WTC11 (cell line): ENCODE measurements at regions not wholly inside any gene's neighbourhood (a gene's known extent, or its start where the extent isn't known, plus 50 kb on each side); places are given as distances from the start of the nearest gene placed in this dataset.

ENCODE experiments used
- ATAC-seq: fragments of 200-7000 bp; cut with Tn5 transposase; 2 replicates; pipeline ENCODE4 v1.10.0; 2021; ENCODE audit warnings: mild to moderate bottlenecking, moderate library complexity
- CTCF ChIA-PET: fragments of 300-600 bp; sonication (Branson Sonifier 250); formaldehyde crosslinking; loops from one replicate; lab custom pipeline; 2021; ENCODE audit warnings: antibody characterized with exemption; lab: Charles Lee
- POLR2A ChIA-PET: fragments of 350-600 bp; sonication (Branson Sonifier 250); formaldehyde crosslinking; loops from one replicate; lab custom pipeline; 2021; ENCODE audit warnings: antibody characterized with exemption; lab: Charles Lee
- DNase-seq: peaks from one replicate; pipeline ENCODE4 v3.0.0; 2021; ENCODE audit warnings: low spot score
- H3K27ac Mint-ChIP-seq: 2 replicates; pipeline ENCODE4 v1.8.0; 2021; ENCODE audit warnings: mixed read lengths
- H3K27me3 Mint-ChIP-seq: 2 replicates; pipeline ENCODE4 v1.8.0; 2021; ENCODE audit warnings: low read depth, mild to moderate bottlenecking, moderate library complexity, mixed read lengths
- H3K36me3 Mint-ChIP-seq: 2 replicates; pipeline ENCODE4 v1.8.0; 2021; ENCODE audit warnings: mixed read lengths
- H3K4me1 Mint-ChIP-seq: 2 replicates; pipeline ENCODE4 v1.8.0; 2022; ENCODE audit warnings: mixed read lengths
- H3K4me3 Mint-ChIP-seq: 2 replicates; pipeline ENCODE4 v1.8.0; 2021; ENCODE audit warnings: mild to moderate bottlenecking, moderate library complexity, mixed read lengths
- H3K9me3 Mint-ChIP-seq: 2 replicates; pipeline ENCODE4 v1.8.0; 2021; ENCODE audit warnings: mixed read lengths
- CDX4 ChIP-seq: fragments of 250-450 bp; sonication (Bioruptor Pico); IDR thresholded peaks from 2 replicates; pipeline ENCODE4 v1.9.0; 2021; ENCODE audit warnings: moderate library complexity, mild to moderate bottlenecking, inconsistent platforms, borderline replicate concordance
- ETV6 ChIP-seq: sonication (generic); formaldehyde crosslinking; IDR thresholded peaks from 2 replicates; pipeline ENCODE4 v1.8.1; 2022; ENCODE audit warnings: mild to moderate bottlenecking, missing genetic modification reagents
- FOXK1 ChIP-seq: sonication (generic); formaldehyde crosslinking; IDR thresholded peaks from 2 replicates; pipeline ENCODE4 v1.8.0; 2022; ENCODE audit warnings: mild to moderate bottlenecking, moderate library complexity, missing genetic modification reagents
- FOXP1 ChIP-seq: sonication (generic); formaldehyde crosslinking; IDR thresholded peaks from 2 replicates; pipeline ENCODE4 v1.8.0; 2022; ENCODE audit warnings: missing genetic modification reagents, mild to moderate bottlenecking, moderate library complexity, borderline replicate concordance
- KAT7 ChIP-seq: sonication (generic); formaldehyde crosslinking; IDR thresholded peaks from 2 replicates; pipeline ENCODE4 v1.8.1; 2023; ENCODE audit warnings: missing genetic modification reagents, mild to moderate bottlenecking, borderline replicate concordance
- MAX ChIP-seq: sonication (generic); formaldehyde crosslinking; IDR thresholded peaks from 2 replicates; pipeline ENCODE4 v1.8.0; 2022; ENCODE audit warnings: mild to moderate bottlenecking, missing genetic modification reagents
- NR3C1 ChIP-seq: sonication (generic); formaldehyde crosslinking; conservative IDR thresholded peaks from 2 replicates; pipeline ENCODE4 v1.8.1; 2023; ENCODE audit warnings: low read depth, mild to moderate bottlenecking, missing genetic modification reagents
- RELA ChIP-seq: sonication (generic); formaldehyde crosslinking; IDR thresholded peaks from 2 replicates; pipeline ENCODE4 v1.8.1; 2022; ENCODE audit warnings: missing genetic modification reagents, mild to moderate bottlenecking, borderline replicate concordance
- ZNF219 ChIP-seq: sonication (generic); formaldehyde crosslinking; IDR thresholded peaks from 2 replicates; pipeline ENCODE4 v1.8.0; 2023; ENCODE audit warnings: missing genetic modification reagents, mild to moderate bottlenecking, borderline replicate concordance
- ZNF232 ChIP-seq: sonication (generic); formaldehyde crosslinking; IDR thresholded peaks from 2 replicates; pipeline ENCODE4 v1.8.0; 2022; ENCODE audit warnings: mild to moderate bottlenecking, missing genetic modification reagents
- ZNF423 ChIP-seq: fragments of 250-450 bp; sonication (Bioruptor Pico); IDR thresholded peaks from 2 replicates; pipeline ENCODE4 v2.1.2; 2022; ENCODE audit warnings: mild to moderate bottlenecking, moderate library complexity
- ZNF512 ChIP-seq: sonication (generic); formaldehyde crosslinking; IDR thresholded peaks from 2 replicates; pipeline ENCODE4 v1.8.1; 2022; ENCODE audit warnings: missing genetic modification reagents, borderline replicate concordance
- ZNF671 ChIP-seq: fragments of 250-450 bp; sonication (Bioruptor Pico); IDR thresholded peaks from 2 replicates; pipeline ENCODE4 v1.8.0; 2021; ENCODE audit warnings: mild to moderate bottlenecking
- TF ChIP-seq, protein P1 (sequence below): sonication (generic); formaldehyde crosslinking; IDR thresholded peaks from 2 replicates; pipeline ENCODE4 v1.8.1; 2023; ENCODE audit warnings: mild to moderate bottlenecking, missing genetic modification reagents, moderate library complexity
- TF ChIP-seq, protein P2 (sequence below): fragments of 250-450 bp; sonication (Bioruptor Pico); IDR thresholded peaks from 2 replicates; pipeline ENCODE4 v1.8.0; 2021; ENCODE audit warnings: mild to moderate bottlenecking
- TF ChIP-seq, protein P3 (sequence below): sonication (generic); formaldehyde crosslinking; IDR thresholded peaks from 2 replicates; pipeline ENCODE4 v1.8.0; 2022; ENCODE audit warnings: mild to moderate bottlenecking, missing genetic modification reagents
- TF ChIP-seq, protein P4 (sequence below): sonication (generic); formaldehyde crosslinking; conservative IDR thresholded peaks from 2 replicates; pipeline ENCODE4 v1.8.1; 2023; ENCODE audit warnings: mild to moderate bottlenecking, low read depth, missing genetic modification reagents, moderate library complexity

DNA sequence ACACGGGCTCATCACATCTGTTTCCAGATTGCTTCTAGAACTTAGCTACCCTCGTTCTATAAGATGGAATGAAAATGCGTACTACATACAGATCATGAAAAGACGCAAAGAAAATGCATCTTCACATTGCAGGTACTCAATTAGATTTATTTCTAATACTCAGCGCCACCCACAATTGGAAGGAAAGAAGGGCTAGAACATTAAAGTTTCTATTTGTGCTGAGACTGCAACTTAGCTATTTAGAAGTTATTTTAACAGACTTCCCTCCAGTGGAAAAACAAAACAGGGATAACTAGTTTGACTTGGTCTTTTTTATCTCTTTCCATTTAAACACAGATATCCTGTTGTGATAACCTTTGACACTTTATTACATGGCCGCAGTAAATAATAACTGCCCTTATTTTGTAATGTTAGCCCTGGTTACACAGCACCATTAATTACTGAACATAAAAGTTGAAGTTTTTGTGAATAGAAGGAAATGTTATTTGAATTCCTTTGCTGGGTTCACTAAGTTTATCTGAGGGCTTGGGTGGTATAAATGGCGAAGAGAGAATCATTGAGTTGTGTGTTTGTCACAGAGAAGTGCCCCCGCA lies 86.9 kb upstream of the SLC25A26 start (continued):
- TF ChIP-seq, protein P1, sequence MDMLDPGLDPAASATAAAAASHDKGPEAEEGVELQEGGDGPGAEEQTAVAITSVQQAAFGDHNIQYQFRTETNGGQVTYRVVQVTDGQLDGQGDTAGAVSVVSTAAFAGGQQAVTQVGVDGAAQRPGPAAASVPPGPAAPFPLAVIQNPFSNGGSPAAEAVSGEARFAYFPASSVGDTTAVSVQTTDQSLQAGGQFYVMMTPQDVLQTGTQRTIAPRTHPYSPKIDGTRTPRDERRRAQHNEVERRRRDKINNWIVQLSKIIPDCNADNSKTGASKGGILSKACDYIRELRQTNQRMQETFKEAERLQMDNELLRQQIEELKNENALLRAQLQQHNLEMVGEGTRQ, result no peak
- TF ChIP-seq, protein P2, sequence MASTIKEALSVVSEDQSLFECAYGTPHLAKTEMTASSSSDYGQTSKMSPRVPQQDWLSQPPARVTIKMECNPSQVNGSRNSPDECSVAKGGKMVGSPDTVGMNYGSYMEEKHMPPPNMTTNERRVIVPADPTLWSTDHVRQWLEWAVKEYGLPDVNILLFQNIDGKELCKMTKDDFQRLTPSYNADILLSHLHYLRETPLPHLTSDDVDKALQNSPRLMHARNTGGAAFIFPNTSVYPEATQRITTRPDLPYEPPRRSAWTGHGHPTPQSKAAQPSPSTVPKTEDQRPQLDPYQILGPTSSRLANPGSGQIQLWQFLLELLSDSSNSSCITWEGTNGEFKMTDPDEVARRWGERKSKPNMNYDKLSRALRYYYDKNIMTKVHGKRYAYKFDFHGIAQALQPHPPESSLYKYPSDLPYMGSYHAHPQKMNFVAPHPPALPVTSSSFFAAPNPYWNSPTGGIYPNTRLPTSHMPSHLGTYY, result no peak
- TF ChIP-seq, all 79 proteins: peak for 0

DNA sequence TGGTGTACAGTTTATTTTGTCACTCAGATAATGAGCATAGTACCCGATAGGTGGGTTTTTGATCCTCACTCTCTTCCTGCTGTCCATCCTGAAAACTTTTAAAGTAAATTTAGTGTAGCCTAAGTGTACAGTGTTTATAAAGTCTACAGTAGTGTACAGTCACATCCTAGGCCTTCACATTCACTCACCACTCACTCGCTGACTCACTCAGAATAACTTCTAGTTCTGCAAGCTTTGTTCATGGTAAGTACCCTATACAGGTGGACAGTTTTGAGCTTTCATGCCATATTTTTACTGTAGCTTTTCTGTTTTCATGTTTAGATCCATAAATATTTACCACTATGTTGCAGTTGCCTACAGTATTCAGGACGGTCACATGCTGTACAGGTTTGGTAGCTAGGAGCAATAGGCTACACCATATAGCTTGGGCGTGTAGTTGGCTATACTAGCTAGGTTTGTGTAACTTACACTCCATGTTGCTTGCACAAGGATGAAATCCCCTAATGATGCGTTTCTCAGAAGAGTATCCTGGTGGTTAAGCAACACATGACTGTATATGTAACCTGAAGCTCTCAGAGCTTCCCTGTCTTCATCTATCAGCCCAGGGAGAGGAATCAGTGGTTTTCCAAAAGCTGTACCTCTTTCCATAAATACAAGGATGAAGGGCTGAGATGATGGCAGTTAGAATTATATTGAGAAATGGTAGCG lies 87.6 kb upstream of the SLC25A26 start:
- H3K4me1 Mint-ChIP-seq, result peaks cover 27% of the 10 kb centered on the region
- no peak overlapping the region for H3K4me3 Mint-ChIP-seq
- H3K9me3 Mint-ChIP-seq, result peaks cover 10% of the 10 kb centered on the region
- H3K36me3 Mint-ChIP-seq, result peaks cover 8% of the 10 kb centered on the region; the same call in 1 of the 2 replicates
- ATAC-seq (no peak), DNase-seq (no peak)
- POLR2A ChIA-PET, result no interaction called here
- no peak for TF ChIP-seq ZNF232 (CRISPR knock-in tag)
- no peak for TF ChIP-seq FOXK1 (CRISPR knock-in tag)
- TF ChIP-seq, protein P3, sequence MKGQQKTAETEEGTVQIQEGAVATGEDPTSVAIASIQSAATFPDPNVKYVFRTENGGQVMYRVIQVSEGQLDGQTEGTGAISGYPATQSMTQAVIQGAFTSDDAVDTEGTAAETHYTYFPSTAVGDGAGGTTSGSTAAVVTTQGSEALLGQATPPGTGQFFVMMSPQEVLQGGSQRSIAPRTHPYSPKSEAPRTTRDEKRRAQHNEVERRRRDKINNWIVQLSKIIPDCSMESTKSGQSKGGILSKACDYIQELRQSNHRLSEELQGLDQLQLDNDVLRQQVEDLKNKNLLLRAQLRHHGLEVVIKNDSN (CRISPR knock-in tag), result no peak
- no peak for TF ChIP-seq ETV6 (CRISPR knock-in tag)
- TF ChIP-seq CDX4 (CRISPR knock-in tag), result no peak
- TF ChIP-seq ZNF512 (CRISPR knock-in tag), result no peak
- no peak for TF ChIP-seq KAT7 (CRISPR knock-in tag)
- TF ChIP-seq ZNF423 (CRISPR knock-in tag), result no peak
- TF ChIP-seq MAX (CRISPR knock-in tag), result no peak
- H3K27ac Mint-ChIP-seq, result no peak overlapping the region
- H3K27me3 Mint-ChIP-seq, result peaks cover 3% of the 10 kb centered on the region; the same call in 1 of the 2 replicates
- CTCF ChIA-PET, result no interaction called here

DNA sequence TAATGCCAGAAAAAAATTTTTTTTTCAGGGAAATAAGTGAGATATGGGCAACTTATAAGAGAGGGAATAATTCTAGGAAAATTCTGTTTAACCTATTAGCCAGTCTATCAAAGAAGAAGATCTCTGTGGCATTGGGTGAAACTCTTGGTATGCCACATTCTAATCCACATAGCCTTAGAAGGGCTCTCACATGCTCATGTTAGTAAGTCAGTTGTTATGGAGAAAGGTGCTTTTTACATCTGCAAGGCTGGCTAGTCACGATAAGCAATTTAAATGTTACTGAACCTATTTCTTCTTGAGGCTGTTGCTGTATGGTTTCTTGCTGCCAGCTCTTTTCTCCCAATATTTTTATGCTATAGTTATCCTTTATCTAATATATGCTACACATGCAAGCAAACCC lies 89.9 kb upstream of the MAGI1 start:
- no peak for DNase-seq
- TF ChIP-seq, protein P4, sequence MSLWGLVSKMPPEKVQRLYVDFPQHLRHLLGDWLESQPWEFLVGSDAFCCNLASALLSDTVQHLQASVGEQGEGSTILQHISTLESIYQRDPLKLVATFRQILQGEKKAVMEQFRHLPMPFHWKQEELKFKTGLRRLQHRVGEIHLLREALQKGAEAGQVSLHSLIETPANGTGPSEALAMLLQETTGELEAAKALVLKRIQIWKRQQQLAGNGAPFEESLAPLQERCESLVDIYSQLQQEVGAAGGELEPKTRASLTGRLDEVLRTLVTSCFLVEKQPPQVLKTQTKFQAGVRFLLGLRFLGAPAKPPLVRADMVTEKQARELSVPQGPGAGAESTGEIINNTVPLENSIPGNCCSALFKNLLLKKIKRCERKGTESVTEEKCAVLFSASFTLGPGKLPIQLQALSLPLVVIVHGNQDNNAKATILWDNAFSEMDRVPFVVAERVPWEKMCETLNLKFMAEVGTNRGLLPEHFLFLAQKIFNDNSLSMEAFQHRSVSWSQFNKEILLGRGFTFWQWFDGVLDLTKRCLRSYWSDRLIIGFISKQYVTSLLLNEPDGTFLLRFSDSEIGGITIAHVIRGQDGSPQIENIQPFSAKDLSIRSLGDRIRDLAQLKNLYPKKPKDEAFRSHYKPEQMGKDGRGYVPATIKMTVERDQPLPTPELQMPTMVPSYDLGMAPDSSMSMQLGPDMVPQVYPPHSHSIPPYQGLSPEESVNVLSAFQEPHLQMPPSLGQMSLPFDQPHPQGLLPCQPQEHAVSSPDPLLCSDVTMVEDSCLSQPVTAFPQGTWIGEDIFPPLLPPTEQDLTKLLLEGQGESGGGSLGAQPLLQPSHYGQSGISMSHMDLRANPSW (CRISPR knock-in tag), result no peak
- TF ChIP-seq FOXP1 (CRISPR knock-in tag) (no peak), ZNF671 (CRISPR knock-in tag) (no peak), NR3C1 (CRISPR knock-in tag) (no peak), RELA (CRISPR knock-in tag) (no peak), ZNF423 (CRISPR knock-in tag) (no peak), ZNF219 (CRISPR knock-in tag) (no peak)
- TF ChIP-seq, all 79 proteins: peak for 0
- Mint-ChIP-seq H3K4me3 (peak overlapping the region; percentile 25; the same call in 1 of the 2 replicates), H3K27me3 (no peaks in the 10 kb centered on the region), H3K4me1 (peaks cover 24% of the 10 kb centered on the region), H3K36me3 (no peaks in the 10 kb centered on the region), H3K9me3 (no peaks in the 10 kb centered on the region), H3K27ac (peak overlapping the region; percentile 83)
- CTCF ChIA-PET, result no interaction called here
- ATAC-seq, result peak; percentile 93
- POLR2A ChIA-PET, result no interaction called here
